ENCODE measurements at regions not wholly inside any gene's neighbourhood (a gene's known extent, or its start where the extent isn't known, plus 50 kb on each side); places are given as distances from the start of the nearest gene placed in this dataset.

DNA sequence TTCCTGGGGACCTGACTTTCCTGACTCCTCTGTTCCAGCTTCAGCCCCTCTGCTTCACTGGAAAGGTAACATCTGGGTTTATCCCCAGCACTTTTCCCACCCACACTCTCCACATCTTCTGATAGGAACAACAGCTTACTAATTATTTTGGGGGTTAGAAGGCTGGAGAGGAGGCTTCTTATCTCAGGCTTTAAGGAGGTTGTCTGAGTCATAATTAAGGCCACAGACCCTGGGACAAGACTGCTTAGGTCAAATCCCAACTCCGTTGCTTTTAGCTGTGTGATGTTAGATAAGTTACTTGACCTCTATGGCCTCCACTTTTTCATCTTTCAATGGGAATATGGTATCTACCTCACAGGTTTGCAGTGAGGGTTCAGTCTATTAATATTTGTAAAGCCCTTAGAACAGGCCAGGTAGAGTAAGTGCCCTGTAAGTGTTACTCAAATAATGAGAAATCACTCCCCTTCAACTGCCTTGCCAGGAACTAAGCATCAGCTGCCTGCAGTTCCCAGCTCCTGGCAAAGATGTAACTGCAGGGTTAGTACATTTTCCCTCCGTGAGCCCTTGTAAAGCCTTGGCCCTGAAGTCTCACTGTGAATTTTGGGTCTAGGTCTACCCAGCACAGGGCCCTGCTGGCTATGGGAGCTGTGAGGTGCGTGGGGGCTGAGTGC is 123.6 kb downstream of the MTX2 start:
- no peak overlapping the region for H3K4me3 ChIP-seq
- no peaks in the 10 kb centered on the region for H3K36me3 ChIP-seq
- H3K27me3 ChIP-seq, result no peaks in the 10 kb centered on the region
- no peak overlapping the region for H3K27ac ChIP-seq
- TF ChIP-seq POLR2A (IDR thresholded peaks at IDR 0.05), result no peak
- TF ChIP-seq EP300 (IDR thresholded peaks at IDR 0.05), result no peak
- TF ChIP-seq, protein P1, sequence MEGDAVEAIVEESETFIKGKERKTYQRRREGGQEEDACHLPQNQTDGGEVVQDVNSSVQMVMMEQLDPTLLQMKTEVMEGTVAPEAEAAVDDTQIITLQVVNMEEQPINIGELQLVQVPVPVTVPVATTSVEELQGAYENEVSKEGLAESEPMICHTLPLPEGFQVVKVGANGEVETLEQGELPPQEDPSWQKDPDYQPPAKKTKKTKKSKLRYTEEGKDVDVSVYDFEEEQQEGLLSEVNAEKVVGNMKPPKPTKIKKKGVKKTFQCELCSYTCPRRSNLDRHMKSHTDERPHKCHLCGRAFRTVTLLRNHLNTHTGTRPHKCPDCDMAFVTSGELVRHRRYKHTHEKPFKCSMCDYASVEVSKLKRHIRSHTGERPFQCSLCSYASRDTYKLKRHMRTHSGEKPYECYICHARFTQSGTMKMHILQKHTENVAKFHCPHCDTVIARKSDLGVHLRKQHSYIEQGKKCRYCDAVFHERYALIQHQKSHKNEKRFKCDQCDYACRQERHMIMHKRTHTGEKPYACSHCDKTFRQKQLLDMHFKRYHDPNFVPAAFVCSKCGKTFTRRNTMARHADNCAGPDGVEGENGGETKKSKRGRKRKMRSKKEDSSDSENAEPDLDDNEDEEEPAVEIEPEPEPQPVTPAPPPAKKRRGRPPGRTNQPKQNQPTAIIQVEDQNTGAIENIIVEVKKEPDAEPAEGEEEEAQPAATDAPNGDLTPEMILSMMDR (IDR thresholded peaks at IDR 0.05), result no peak
- no peaks in the 10 kb centered on the region for H3K9me3 ChIP-seq
- 80 to 85% methylated on average over 3 of the region's 3 CpGs for WGBS, 2 donors
- no peak for DNase-seq (ENCODE audit: low spot score in 2 of 2)
- no peaks in the 10 kb centered on the region for H3K4me1 ChIP-seq

DNA sequence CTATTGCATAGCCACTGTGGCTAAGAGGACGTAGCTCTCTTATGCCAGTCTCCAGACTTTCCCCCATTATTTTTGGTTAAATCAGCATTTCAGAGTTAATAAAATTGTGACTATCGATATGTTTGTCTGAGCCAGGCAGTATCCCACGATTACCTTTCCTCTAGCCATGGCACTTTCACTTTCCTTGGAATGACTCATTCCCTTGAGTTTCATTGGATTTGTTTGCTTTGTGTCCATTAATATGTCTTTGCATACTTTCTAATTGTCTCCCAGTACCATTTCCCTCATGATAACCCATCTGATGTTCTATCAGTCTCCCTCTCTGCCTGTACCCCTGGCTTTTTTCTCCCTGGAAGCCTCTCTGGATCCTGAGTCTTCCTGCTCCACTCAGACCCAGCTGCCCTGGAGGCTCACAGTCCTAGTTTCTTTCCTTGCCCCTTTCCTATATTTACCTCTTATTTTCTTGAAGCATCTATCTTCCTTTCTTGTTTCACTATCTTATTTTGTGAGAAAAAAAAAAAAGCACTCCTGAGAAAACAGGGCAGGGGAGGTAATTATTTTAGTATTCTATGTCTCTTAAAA is 126.1 kb downstream of the MTX2 start:
- Histone ChIP-seq H3K36me3 (no peaks in the 10 kb centered on the region), H3K4me3 (no peak overlapping the region), H3K9me3 (no peaks in the 10 kb centered on the region), H3K27ac (no peak overlapping the region), H3K27me3 (no peaks in the 10 kb centered on the region), H3K4me1 (no peaks in the 10 kb centered on the region)
- no peak for DNase-seq (ENCODE audit: low spot score in 2 of 2)
- TF ChIP-seq EP300 (IDR thresholded peaks at IDR 0.05) (no peak), POLR2A (IDR thresholded peaks at IDR 0.05) (no peak)
- WGBS, 2 donors, result 84% methylated on average over 3 of the region's 3 CpGs

DNA sequence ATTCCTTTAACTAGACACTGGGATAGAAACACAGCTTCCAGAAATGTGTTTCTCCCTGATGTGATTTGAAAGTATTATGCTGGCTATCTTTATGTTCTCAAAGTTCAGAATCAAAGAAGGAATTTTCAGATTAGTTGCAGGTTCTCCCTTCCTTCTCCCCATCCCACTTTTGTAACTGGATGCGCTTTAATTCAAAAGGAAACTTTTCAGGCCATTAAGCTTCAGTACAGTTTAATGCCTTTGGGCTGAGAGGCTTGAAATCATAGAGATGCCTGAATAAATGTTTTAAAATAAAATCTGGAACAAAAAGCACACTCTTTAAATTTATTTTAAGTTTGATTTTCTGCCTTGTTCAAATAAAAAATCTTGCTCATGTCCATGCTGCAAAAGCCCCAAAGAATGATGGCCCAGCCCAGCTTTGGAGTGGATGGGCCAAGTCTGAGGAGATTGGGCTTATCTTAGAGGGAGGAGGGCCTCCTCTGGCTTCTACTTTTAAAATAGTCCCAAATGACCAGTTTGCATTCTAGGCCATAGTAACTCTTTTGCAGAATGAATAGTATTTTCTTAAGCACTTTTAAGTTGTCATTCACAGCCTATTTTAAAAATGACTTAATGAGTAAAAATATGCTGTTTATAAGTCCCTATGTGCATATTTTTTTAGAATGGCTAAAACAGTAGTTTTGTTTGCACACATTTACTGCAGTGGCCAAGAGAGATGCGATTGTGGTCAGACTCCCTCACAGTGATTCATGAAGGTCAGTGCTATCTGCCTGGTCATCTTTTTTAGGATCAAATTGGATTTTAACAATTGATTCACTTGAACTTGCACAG is 129.2 kb downstream of the MTX2 start:
- TF ChIP-seq, protein P1 (IDR thresholded peaks at IDR 0.05), result no peak
- TF ChIP-seq POLR2A (IDR thresholded peaks at IDR 0.05) (no peak), EP300 (IDR thresholded peaks at IDR 0.05) (no peak)
- Histone ChIP-seq H3K27ac (no peak overlapping the region), H3K27me3 (no peaks in the 10 kb centered on the region), H3K4me3 (no peak overlapping the region), H3K9me3 (no peaks in the 10 kb centered on the region), H3K4me1 (no peaks in the 10 kb centered on the region), H3K36me3 (no peaks in the 10 kb centered on the region)
- WGBS, 2 donors, result 38 to 69% methylated on average over 2 of the region's 2 CpGs
- no peak for DNase-seq (ENCODE audit: low spot score in 2 of 2)

DNA sequence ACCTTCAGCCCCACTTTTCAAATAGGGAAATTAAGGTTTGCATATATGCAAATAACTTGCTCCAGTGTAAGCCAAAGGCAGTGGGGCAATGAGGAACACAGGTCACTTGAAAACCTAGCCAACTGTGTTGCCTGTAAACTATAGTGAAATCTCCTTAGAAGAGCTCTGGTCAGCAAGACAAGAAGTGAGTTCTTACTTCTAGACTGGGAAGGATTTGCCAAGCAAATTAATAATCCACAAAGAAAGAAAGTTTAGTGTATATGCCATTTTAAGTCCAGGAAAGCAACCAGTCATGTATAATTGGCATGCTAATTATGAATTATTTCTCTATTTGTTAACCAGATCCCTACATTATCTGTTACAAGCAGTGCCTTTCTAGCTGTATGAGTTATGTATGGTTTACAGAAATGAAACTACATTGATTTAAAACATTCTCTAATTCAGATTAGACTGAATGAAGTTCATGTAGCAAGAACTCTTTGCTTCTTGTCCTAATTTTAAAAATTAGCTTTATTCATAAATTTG is 129.9 kb downstream of the MTX2 start:
- TF ChIP-seq EP300 (IDR thresholded peaks at IDR 0.05), result no peak
- no peak for TF ChIP-seq POLR2A (IDR thresholded peaks at IDR 0.05)
- TF ChIP-seq, protein P1 (IDR thresholded peaks at IDR 0.05), result no peak
- Histone ChIP-seq H3K4me3 (no peak overlapping the region), H3K4me1 (no peaks in the 10 kb centered on the region), H3K36me3 (no peaks in the 10 kb centered on the region), H3K27ac (no peak overlapping the region), H3K27me3 (no peaks in the 10 kb centered on the region), H3K9me3 (no peaks in the 10 kb centered on the region)
- DNase-seq (ENCODE audit: low spot score in 2 of 2), result no peak

DNA sequence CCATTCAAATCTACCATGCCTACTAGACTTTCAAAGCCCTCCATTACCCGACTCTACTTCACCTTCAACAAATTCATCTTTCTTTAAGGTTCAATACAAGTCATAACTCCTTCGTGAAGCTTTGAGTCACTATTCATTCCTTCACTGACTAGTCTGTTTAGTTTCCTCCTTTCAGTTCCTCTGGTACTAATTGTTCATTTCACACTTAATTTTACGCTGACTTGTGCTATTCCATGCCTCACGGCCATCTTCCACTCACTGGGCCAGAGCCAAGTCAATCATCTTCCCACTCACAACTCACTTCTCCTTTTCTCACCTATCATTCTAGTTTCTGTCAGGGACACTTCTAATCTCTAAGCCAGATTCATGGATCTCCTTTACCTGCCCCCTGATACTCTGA is 136.2 kb downstream of the MTX2 start:
- 48% methylated on average over 4 of the region's 4 CpGs; no CpG with 5 or more reads in 1 of the 2 donors for WGBS, 2 donors
- H3K27ac ChIP-seq, result no peak overlapping the region
- TF ChIP-seq EP300 (IDR thresholded peaks at IDR 0.05), result no peak
- TF ChIP-seq POLR2A (IDR thresholded peaks at IDR 0.05), result no peak
- TF ChIP-seq, protein P1 (IDR thresholded peaks at IDR 0.05), result no peak
- no peak overlapping the region for H3K4me3 ChIP-seq
- no peaks in the 10 kb centered on the region for H3K36me3 ChIP-seq
- DNase-seq (ENCODE audit: low spot score in 2 of 2), result no peak
- H3K9me3 ChIP-seq, result no peaks in the 10 kb centered on the region
- H3K27me3 ChIP-seq, result no peaks in the 10 kb centered on the region
- H3K4me1 ChIP-seq, result no peaks in the 10 kb centered on the region
